ENCODE measurements at regions not wholly inside any gene's neighbourhood (a gene's known extent, or its start where the extent isn't known, plus 50 kb on each side); places are given as distances from the start of the nearest gene placed in this dataset.

DNA sequence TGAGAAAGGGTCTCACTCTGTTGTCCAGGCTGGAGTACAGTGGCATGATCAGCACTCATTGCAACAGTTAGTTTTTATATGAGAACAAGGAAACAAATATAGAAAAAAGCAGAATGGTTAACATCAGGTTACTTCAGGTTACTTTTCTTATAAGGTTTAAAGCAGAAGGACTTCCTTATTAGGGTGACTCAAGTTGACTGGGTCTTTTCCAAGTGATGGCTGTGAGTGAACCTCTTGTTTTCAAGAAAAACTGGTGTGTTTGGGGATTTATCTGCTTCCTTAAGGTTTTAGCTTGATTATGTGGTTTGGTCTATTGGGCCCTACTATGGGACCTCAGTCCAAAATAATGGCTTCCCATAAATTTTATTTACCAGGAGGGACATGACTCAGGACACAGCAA, 99.2 kb downstream of the ARRDC3 start:
- DNase-seq (ENCODE audit: low read depth): peak; percentile 22

GRCh38 chr5:91283326-91283725, 99.8 kb downstream of the ARRDC3 start:
- DNase-seq (ENCODE audit: low read depth): no peak

GRCh38 chr5:91282210-91282609, 100.9 kb downstream of the ARRDC3 start:
- DNase-seq (ENCODE audit: low read depth): no peak

DNA sequence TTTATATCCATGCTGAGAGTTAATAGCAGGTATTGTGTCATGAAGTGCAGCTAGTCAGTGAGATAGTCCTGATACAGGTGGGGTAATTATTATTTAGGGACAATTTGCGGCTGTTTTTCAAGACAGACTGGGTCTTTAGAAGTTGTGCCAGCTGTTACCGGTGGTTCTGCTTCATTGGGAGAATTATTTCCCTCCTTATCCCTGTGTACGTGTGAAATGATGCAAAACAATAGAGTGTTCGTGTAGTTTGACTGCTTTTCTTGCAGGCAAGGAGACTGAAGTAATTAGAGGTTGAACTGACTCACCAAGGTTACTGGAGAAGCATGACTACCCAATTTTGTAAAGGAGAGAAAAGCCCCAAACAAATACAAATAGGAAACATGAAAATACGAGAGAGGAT, 101.7 kb downstream of the ARRDC3 start:
- peak; percentile 79 for DNase-seq (ENCODE audit: low read depth)

GRCh38 chr5:91280362-91281269, 102.5 kb downstream of the ARRDC3 start:
- DNase-seq (ENCODE audit: low read depth): peak; percentile 99

- no peak for DNase-seq (ENCODE audit: low read depth)
These were observed 105.3 kb downstream of the ARRDC3 start for GRCh38 chr5:91277840-91278239.

DNA sequence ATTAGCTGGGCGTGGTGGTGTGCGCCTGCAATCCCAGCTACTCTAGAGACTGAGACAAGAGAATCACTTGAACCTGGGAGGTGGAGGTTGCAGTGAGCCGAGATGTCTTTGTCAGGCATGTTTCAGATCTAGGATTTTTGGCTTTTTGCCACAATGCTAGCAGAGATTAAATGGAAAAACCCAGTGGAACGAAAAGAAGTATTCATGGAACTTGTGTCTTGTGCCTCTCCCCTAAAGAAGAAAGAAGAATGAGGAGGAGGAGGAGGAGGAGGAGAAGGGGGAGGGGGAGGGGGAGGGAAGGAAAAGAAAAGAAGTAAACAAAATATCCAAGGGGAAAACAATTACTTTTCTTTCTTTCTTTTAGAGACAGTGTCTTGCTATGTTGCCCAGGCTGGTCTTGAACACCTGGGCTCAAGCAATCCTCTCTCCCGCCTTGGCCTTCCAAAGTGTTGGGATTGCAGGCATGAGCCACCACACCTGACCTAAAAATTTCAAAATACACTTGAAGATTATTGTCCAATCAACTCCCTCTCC, 106.0 kb downstream of the ARRDC3 start:
- DNase-seq (ENCODE audit: low read depth): no peak

DNA sequence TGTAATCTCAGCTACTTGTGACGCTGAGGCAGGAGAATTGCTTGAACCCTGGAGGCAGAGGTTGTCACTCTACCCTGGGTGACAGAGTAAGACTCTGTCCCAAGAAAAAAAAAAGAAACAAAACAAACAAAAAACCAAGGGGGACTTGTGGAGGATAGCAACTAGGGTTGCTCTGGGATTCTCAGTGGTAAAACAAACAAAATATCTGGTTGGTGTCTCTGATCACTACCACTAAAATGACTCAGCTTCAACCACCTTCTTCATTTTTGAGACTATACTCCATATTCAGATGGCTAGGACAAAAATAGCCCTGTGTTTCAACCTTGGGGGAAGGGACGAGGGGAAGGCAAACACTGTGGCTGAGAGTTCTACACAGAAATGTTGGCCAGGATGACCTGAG, 110.3 kb downstream of the ARRDC3 start:
- DNase-seq (ENCODE audit: low read depth): no peak

DNA sequence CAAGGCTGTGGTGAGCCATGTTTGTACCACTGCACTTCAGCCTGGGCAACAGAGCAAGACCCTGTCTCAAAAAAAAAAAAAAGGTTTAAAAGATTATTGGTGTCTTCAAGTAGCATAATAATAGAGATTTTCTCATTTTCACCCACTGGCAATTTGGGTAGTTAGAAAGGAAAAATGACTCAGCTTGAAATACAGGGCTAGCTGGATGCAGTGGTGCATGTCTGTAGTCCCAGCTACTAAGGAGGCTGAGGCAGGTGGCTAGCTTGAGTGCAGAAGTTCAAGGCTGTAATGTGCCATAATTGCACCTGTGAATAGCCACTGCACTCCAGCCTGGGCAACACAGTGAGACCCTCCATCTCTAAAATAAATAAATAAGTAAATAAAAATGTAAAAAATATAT, 111.1 kb downstream of the ARRDC3 start:
- DNase-seq (ENCODE audit: low read depth): no peak

DNA sequence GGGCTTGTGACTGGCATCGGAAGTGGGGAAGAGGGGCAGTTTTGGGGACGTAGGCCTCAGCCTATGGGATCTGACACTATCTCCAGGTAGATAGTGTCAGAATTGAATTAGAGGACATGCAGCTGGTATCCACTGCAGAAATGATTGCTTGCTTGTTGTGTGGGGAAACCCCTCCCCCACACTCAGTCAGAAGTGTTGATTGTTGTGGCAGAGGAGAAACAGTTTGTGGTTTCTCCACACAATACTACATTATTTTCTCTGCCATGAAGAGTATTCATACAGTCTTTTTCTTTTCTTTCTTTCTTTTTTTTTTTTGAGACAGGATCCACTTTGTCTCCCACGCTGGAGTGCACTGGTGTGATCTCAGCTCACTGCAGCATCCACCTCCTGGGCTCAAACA, 113.9 kb downstream of the ARRDC3 start:
- DNase-seq (ENCODE audit: low read depth): no peak

DNA sequence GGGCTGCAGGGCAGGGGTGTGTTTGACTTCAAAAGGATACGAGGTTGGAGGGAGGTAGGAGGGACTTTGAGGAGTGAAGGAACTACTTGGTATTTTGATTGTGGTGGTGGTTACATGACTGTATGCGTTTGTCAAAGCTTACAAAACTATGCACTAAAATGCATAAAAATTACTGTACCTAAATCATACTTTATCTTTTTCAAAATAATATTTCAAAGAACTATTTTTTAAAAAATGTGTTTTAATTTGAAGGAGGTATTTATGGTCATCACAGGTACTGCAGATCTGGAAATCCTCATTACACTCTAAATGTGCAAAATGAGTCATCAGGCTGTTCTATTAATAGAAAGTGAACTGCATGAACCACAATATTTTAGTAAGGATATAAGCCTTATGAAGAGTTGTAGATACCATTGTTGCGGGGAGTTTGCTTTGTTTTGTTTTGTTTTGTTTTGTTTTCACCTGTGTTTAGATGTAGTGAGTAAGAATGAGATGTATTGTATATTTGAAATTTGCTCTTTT, 116.9 kb downstream of the ARRDC3 start:
- DNase-seq (ENCODE audit: low read depth): peak; percentile 24

DNA sequence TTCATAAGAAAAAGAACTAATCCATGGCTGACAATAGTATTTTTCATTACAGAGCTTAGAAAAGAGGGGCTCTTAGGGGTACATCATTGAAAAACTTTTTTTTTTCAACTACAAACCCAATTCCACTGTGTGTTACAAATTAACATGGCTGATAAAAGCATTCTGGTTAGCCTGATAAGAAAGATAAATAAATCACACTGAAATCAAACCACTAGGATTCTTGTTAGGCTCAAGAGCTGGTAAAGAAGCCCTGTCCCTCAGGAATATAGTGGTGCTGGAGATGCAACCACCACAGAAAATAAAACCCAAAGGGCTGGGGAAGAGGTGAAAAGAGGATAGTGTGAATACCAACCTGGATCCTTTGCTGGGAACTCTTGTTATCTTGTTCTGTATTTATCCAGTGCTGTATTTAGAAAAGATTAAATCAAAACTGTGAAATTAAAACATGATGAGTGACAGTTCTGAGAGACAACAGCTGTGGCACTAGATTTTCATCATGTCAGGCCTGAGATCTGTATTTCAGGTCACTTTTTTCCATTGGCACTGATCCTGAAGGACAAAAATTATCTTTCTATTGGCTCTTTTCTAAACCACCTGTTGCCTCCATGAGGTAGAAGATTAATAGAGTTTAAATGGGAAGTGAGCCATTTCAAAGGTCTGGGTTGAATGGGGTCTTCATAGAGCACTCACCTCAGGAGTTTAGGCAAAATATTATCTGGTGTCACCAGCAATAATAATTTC, 118.6 kb downstream of the ARRDC3 start:
- no peak for DNase-seq (ENCODE audit: low read depth)

GRCh38 chr5:91263898-91264297, 119.2 kb downstream of the ARRDC3 start:
- DNase-seq (ENCODE audit: low read depth): no peak

GRCh38 chr5:91257301-91257700, 125.8 kb downstream of the ARRDC3 start:
- DNase-seq (ENCODE audit: low read depth): no peak

DNA sequence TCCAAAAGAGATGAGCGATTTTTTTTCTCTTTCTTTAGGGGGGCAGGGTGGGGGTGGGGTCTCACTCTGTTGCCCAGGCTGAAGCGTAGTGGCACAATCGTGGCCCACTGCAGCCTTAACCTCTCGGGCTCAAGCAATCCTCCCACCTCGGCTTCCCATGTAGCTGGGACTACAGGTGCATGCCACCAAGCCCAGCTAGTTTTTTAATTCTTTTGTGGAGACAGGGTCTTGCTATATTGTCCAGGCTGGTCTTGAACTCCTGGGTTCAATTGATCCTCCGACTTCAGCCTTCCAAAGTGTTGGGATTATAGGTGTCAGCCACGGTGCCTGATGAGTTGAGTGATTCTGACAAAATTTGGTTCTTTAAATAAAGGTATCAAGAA, 127.0 kb downstream of the ARRDC3 start:
- DNase-seq (ENCODE audit: low read depth): no peak

- DNase-seq (ENCODE audit: low read depth): no peak
These were observed 127.5 kb downstream of the ARRDC3 start for GRCh38 chr5:91255396-91256141.

DNA sequence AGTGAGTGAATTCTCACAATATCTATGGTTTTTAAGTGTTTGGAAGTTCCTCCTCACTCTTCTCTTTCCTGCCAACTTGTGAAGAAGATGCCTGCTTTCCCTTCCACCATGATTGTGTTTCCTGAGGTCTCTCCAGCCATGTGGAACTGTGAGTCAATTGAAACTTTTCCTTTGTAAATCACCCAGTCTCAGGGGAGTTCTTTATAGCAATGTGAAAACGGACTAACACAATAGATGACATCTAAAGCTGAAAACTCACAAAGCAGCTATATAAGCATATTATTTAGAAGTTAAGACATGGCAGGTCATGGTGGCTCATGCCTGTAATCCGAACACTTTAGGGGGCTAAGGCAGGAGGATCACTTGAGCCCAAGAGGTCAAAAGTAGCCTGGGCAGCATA, 130.2 kb downstream of the ARRDC3 start:
- no peak for DNase-seq (ENCODE audit: low read depth)

GRCh38 chr5:91245871-91246270, 137.2 kb downstream of the ARRDC3 start:
- no peak for DNase-seq (ENCODE audit: low read depth)

DNA sequence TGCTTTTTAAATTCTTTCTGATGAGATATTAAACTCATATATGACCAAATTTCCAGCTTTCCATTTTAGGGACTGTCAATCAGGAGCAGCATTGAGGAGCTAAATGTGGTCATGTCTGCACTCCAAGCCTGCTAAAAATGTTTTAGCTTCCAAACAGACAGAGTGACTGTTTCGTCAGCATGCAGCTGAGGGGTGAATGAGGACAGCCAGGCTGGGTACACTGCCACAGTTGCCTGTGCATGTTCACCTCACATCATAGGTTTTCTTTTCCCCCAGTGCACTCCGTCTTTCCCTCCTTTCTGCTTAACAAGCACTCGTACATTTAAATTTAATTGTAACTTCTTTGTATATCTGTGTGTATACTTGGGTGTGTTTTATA, 138.1 kb downstream of the ARRDC3 start:
- no peak for DNase-seq (ENCODE audit: low read depth)

DNA sequence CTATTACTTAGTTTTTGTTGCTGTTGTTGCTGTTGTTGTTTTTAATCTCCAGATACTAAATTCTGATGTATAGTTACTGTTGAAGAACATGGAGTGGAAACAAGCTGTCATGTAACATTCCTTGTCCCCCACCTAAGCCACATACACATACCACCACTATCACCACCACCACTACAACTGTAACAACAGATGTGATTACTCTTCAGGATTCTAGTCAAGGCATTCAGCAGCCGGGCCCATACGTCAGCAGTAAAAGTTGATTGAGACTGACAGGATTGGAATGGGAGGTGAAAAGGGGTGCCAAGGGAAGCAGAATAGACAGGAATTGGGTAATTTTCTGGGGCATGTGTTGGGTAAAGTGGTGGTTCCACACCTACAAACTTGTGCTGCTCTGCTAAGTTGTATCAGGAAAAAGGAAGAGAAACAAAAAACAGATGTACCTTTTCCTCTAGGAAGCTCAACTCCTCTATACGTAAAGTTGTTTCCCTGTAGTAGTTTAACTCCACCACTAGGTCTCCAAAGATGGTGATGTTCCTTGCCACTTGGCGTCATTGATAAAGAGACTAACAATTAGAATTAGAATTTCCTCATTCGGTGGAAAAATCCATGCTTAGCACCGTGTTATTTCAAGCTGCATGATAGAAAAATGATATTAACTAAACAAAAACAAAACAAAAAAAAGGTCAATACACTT, 138.6 kb downstream of the ARRDC3 start:
- no peak for DNase-seq (ENCODE audit: low read depth)

DNA sequence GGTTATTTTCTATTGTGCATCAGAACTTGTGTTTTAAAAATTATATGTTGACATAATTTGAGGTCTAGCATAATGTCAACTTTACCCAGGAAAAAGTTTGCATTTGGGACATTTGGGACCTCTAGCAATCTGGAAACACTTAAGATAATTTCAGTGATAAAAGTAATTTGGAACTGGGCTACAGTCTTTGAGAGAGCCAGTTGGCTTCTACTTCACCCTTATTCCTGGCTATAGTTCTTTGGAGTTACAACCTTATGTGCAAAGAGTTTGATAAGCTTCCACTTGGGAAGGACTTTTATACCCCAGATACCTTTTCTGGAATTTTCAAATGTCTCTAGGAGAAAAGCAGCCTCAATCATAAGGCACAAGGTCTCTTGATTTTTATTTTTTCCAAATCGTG, 139.3 kb downstream of the ARRDC3 start:
- DNase-seq (ENCODE audit: low read depth): no peak
